GM19023 (cell line): ENCODE measurements at regions not wholly inside any gene's neighbourhood (a gene's known extent, or its start where the extent isn't known, plus 50 kb on each side); places are given as distances from the start of the nearest gene placed in this dataset.

Source experiments
- ATAC-seq: cut with Tn5 transposase; IDR thresholded peaks from one replicate; pipeline ENCODE4 v1.9.1; 2021; ENCODE audit warnings: mild to moderate bottlenecking, moderate library complexity; ENCODE audit not compliant: unreplicated experiment

- no peak for ATAC-seq
These were observed 302.1 kb downstream of the MAP2K6 start for GRCh38 chr17:69716556-69716955.

- ATAC-seq, result no peak
These were observed 302.7 kb downstream of the MAP2K6 start for GRCh38 chr17:69717214-69717613.

- no peak for ATAC-seq
These were observed 303.3 kb downstream of the MAP2K6 start for GRCh38 chr17:69717819-69718218.

- ATAC-seq, result no peak
These were observed 305.1 kb downstream of the MAP2K6 start for GRCh38 chr17:69719474-69720048.

- no peak for ATAC-seq
These were observed 308.0 kb downstream of the MAP2K6 start for GRCh38 chr17:69722518-69722917.

GRCh38 chr17:69723316-69723715 lies 308.8 kb downstream of the MAP2K6 start:
- no peak for ATAC-seq

- no peak for ATAC-seq
These were observed 309.2 kb downstream of the MAP2K6 start for GRCh38 chr17:69723741-69724140.

- no peak for ATAC-seq
These were observed 309.7 kb downstream of the MAP2K6 start for GRCh38 chr17:69724238-69724637.

GRCh38 chr17:69725146-69725545 lies 310.6 kb downstream of the MAP2K6 start:
- ATAC-seq, result no peak

- no peak for ATAC-seq
These were observed 314.3 kb downstream of the MAP2K6 start for GRCh38 chr17:69728816-69729215.

- no peak for ATAC-seq
These were observed 315.4 kb downstream of the MAP2K6 start for GRCh38 chr17:69729944-69730343.

GRCh38 chr17:69732272-69732918 lies 317.9 kb downstream of the MAP2K6 start:
- no peak for ATAC-seq

GRCh38 chr17:69733171-69734012 lies 318.9 kb downstream of the MAP2K6 start:
- ATAC-seq, result no peak

GRCh38 chr17:69734656-69735055 lies 320.2 kb downstream of the MAP2K6 start:
- no peak for ATAC-seq

- ATAC-seq, result no peak
These were observed 320.8 kb downstream of the MAP2K6 start for GRCh38 chr17:69735285-69735684.

- ATAC-seq, result no peak
These were observed 328.6 kb downstream of the MAP2K6 start for GRCh38 chr17:69743091-69743490.

- ATAC-seq, result no peak
These were observed 330.1 kb downstream of the MAP2K6 start for GRCh38 chr17:69744512-69745070.

GRCh38 chr17:69749911-69750310 lies 325.1 kb upstream of the KCNJ16 start:
- ATAC-seq, result no peak

- ATAC-seq, result no peak
These were observed 317.2 kb upstream of the KCNJ16 start for GRCh38 chr17:69757688-69758430.

GRCh38 chr17:69760562-69760961 lies 314.5 kb upstream of the KCNJ16 start:
- no peak for ATAC-seq

GRCh38 chr17:69761011-69761410 lies 314.0 kb upstream of the KCNJ16 start:
- ATAC-seq, result no peak
